HL-60 (cell line): ENCODE measurements at regions not wholly inside any gene's neighbourhood (a gene's known extent, or its start where the extent isn't known, plus 50 kb on each side); places are given as distances from the start of the nearest gene placed in this dataset.

ENCODE experiments used
- GABPA ChIP-seq: IDR thresholded peaks from 2 replicates; pipeline ENCODE4 v1.6.1; 2012; ENCODE audit warnings: low read depth
- TF ChIP-seq, protein P1 (sequence below): IDR thresholded peaks from one replicate; pipeline ENCODE4 v1.5.1; 2011; ENCODE audit warnings: low read length, control low read depth, inconsistent platforms; ENCODE audit not compliant: insufficient read depth

GRCh38 chr20:51128198-51128597, 105.3 kb upstream of the KCNG1 start:
- TF ChIP-seq, protein P1, sequence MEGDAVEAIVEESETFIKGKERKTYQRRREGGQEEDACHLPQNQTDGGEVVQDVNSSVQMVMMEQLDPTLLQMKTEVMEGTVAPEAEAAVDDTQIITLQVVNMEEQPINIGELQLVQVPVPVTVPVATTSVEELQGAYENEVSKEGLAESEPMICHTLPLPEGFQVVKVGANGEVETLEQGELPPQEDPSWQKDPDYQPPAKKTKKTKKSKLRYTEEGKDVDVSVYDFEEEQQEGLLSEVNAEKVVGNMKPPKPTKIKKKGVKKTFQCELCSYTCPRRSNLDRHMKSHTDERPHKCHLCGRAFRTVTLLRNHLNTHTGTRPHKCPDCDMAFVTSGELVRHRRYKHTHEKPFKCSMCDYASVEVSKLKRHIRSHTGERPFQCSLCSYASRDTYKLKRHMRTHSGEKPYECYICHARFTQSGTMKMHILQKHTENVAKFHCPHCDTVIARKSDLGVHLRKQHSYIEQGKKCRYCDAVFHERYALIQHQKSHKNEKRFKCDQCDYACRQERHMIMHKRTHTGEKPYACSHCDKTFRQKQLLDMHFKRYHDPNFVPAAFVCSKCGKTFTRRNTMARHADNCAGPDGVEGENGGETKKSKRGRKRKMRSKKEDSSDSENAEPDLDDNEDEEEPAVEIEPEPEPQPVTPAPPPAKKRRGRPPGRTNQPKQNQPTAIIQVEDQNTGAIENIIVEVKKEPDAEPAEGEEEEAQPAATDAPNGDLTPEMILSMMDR: no peak
- TF ChIP-seq GABPA: no peak
